ENCODE measurements at regions not wholly inside any gene's neighbourhood (a gene's known extent, or its start where the extent isn't known, plus 50 kb on each side); places are given as distances from the start of the nearest gene placed in this dataset.

- H3K4me2 ChIP-seq = no peak overlapping the region
- ATAC-seq (no peak), DNase-seq (ENCODE audit: low spot score) (no peak)
- H3K4me3 ChIP-seq = no peak overlapping the region
- no peaks in the 10 kb centered on the region for H3K27me3 ChIP-seq (ENCODE audit: insufficient read depth)
- Mint-ChIP-seq H3K9me3 (peaks cover 47% of the 10 kb centered on the region), H3K27me3 (ENCODE audit: insufficient read depth, low read depth, poor library complexity) (peaks cover 2% of the 10 kb centered on the region), H3K4me1 (no peaks in the 10 kb centered on the region), H3K27ac (no peak overlapping the region), H3K4me3 (no peak overlapping the region), H3K36me3 (ENCODE audit: low read depth) (peaks cover 45% of the 10 kb centered on the region)
- no peaks in the 10 kb centered on the region for H3F3A ChIP-seq (replicated peaks; ENCODE audit: low read depth)
- H4K20me1 ChIP-seq (replicated peaks; ENCODE audit: insufficient read depth) = no peaks in the 10 kb centered on the region
- H3K27ac ChIP-seq (ENCODE audit: low read depth) = no peak overlapping the region
- H3K4me1 ChIP-seq (ENCODE audit: insufficient read depth) = no peaks in the 10 kb centered on the region
- no peaks in the 10 kb centered on the region for H3K79me2 ChIP-seq (replicated peaks; ENCODE audit: insufficient read depth)
- H2AFZ ChIP-seq = no peak overlapping the region
- no peaks in the 10 kb centered on the region for H3K36me3 ChIP-seq (ENCODE audit: insufficient read depth)
- TF ChIP-seq CTCF (conservative IDR thresholded peaks at IDR 0.05; ENCODE audit: low read depth in 2 of 2) (no peak), STAT1 (IDR thresholded peaks at IDR 0.05; ENCODE audit: unreplicated experiment) (no peak), EZH2phosphoT487 (IDR thresholded peaks at IDR 0.05; ENCODE audit: unreplicated experiment) (no peak), ZNF331 (CRISPR knock-in tag; IDR thresholded peaks at IDR 0.05; ENCODE audit: low read depth) (no peak), CREB1 (CRISPR knock-in tag; IDR thresholded peaks at IDR 0.05; ENCODE audit: low read depth) (no peak), NANOG (IDR thresholded peaks at IDR 0.05; ENCODE audit: borderline replicate concordance) (no peak), JUNB (IDR thresholded peaks at IDR 0.05; ENCODE audit: unreplicated experiment) (no peak), ETS1 (IDR thresholded peaks at IDR 0.05) (no peak), POLR2AphosphoS5 (IDR thresholded peaks at IDR 0.05; ENCODE audit: low read depth) (no peak), REST (IDR thresholded peaks at IDR 0.05; ENCODE audit: unreplicated experiment) (no peak)
- H3K9me2 ChIP-seq (ENCODE audit: insufficient read depth) = peaks cover 7% of the 10 kb centered on the region; the same call in 1 of the 2 replicates
These were observed 1548.5 kb upstream of the IGFBP7 start for GRCh38 chr4:58658701-58659100.

- DNase-seq (ENCODE audit: low spot score) (no peak), ATAC-seq (no peak)
- Mint-ChIP-seq H3K4me3 (no peak overlapping the region), H3K9me3 (peaks cover 24% of the 10 kb centered on the region), H3K4me1 (no peaks in the 10 kb centered on the region), H3K27me3 (ENCODE audit: insufficient read depth, low read depth, poor library complexity) (no peaks in the 10 kb centered on the region), H3K36me3 (ENCODE audit: low read depth) (peaks cover 22% of the 10 kb centered on the region), H3K27ac (no peak overlapping the region)
- Histone ChIP-seq H2AFZ (no peak overlapping the region), H3K4me1 (ENCODE audit: insufficient read depth) (no peaks in the 10 kb centered on the region), H4K20me1 (replicated peaks; ENCODE audit: insufficient read depth) (no peaks in the 10 kb centered on the region), H3K79me2 (replicated peaks; ENCODE audit: insufficient read depth) (no peaks in the 10 kb centered on the region), H3K36me3 (ENCODE audit: insufficient read depth) (no peaks in the 10 kb centered on the region), H3K27me3 (ENCODE audit: insufficient read depth) (no peaks in the 10 kb centered on the region), H3K9me2 (ENCODE audit: insufficient read depth) (peaks cover 4% of the 10 kb centered on the region; the same call in 1 of the 2 replicates), H3K4me2 (no peak overlapping the region), H3K27ac (ENCODE audit: low read depth) (no peak overlapping the region), H3K4me3 (no peak overlapping the region), H3F3A (replicated peaks; ENCODE audit: low read depth) (no peaks in the 10 kb centered on the region)
- TF ChIP-seq EZH2phosphoT487 (IDR thresholded peaks at IDR 0.05; ENCODE audit: unreplicated experiment) = no peak
- TF ChIP-seq REST (IDR thresholded peaks at IDR 0.05; ENCODE audit: unreplicated experiment) = no peak
- TF ChIP-seq ZNF331 (CRISPR knock-in tag; IDR thresholded peaks at IDR 0.05; ENCODE audit: low read depth) = no peak
- TF ChIP-seq POLR2AphosphoS5 (IDR thresholded peaks at IDR 0.05; ENCODE audit: low read depth) = no peak
- no peak for TF ChIP-seq ETS1 (IDR thresholded peaks at IDR 0.05)
- no peak for TF ChIP-seq CTCF (conservative IDR thresholded peaks at IDR 0.05; ENCODE audit: low read depth in 2 of 2)
- TF ChIP-seq NANOG (IDR thresholded peaks at IDR 0.05; ENCODE audit: borderline replicate concordance) = no peak
These were observed 1543.1 kb upstream of the IGFBP7 start for GRCh38 chr4:58653251-58653650.

All from GM23338 (cell line).